Esophagus squamous epithelium (tissue), 4 donors: ENCODE measurements at regions not wholly inside any gene's neighbourhood (a gene's known extent, or its start where the extent isn't known, plus 50 kb on each side); places are given as distances from the start of the nearest gene placed in this dataset.

Experiments
- CTCF ChIP-seq, 6 experiments: fragments of 450-650 bp in 4 of 6; fragments of 200-600 bp in 2 of 6; sonication (generic) in 2 of 6; IDR thresholded peaks; one replicate each; pipeline ENCODE4 v1.5.1; 2016 to 2019; ENCODE audit warnings: antibody characterized with exemption in 6 of 6, mild to moderate bottlenecking in 4 of 6, moderate library complexity in 4 of 6
- POLR2A ChIP-seq, 4 donors: fragments of 450-650 bp; IDR thresholded peaks; one replicate each; pipeline ENCODE4 v1.6.1; 2017; ENCODE audit warnings: antibody characterized with exemption in 4 of 4, mild to moderate bottlenecking in 4 of 4, moderate library complexity in 3 of 4

- no peak for TF ChIP-seq POLR2A (IDR thresholded peaks at IDR 0.05)
- no peak for TF ChIP-seq CTCF (IDR thresholded peaks at IDR 0.05)
These were observed 284.6 kb upstream of the ZC3H12C start for GRCh38 chr11:109808569-109808968.
